GM12891 (cell line): ENCODE measurements at regions not wholly inside any gene's neighbourhood (a gene's known extent, or its start where the extent isn't known, plus 50 kb on each side); places are given as distances from the start of the nearest gene placed in this dataset.

Experiments used
- DNase-seq: peaks from one replicate; pipeline ENCODE4 v3.0.0; 2011; ENCODE audit warnings: low spot score; ENCODE audit not compliant: insufficient read length
- FAIRE-seq: peaks from 2 replicates; lab custom pipeline; 2011; peaks lifted over from hg19 to GRCh38; lab: Jason Lieb, UNC
- PAX5 ChIP-seq: IDR thresholded peaks from 2 replicates; pipeline ENCODE4 v1.6.1; 2011; ENCODE audit warnings: low read length, moderate library complexity, mild to moderate bottlenecking; ENCODE audit not compliant: insufficient read depth, severe bottlenecking
- POLR2A ChIP-seq: IDR thresholded peaks from 2 replicates; pipeline ENCODE4 v1.6.1; 2011; ENCODE audit warnings: low read depth, low read length, control low read depth
- POLR2AphosphoS5 ChIP-seq: IDR thresholded peaks from 2 replicates; pipeline ENCODE4 v1.6.1; 2011; ENCODE audit warnings: low read depth, low read length, control low read depth
- POU2F2 ChIP-seq: IDR thresholded peaks from 2 replicates; pipeline ENCODE4 v1.6.1; 2011; ENCODE audit warnings: low read depth, mild to moderate bottlenecking, control low read depth, low read length, moderate library complexity
- SPI1 ChIP-seq: IDR thresholded peaks from 2 replicates; pipeline ENCODE4 v1.6.1; 2011; ENCODE audit warnings: low read depth, low read length, control low read depth
- TAF1 ChIP-seq: IDR thresholded peaks from 2 replicates; pipeline ENCODE4 v1.6.1; 2011; ENCODE audit warnings: low read depth, low read length, control low read depth

GRCh38 chr5:167507463-167508233, 783.8 kb upstream of the WWC1 start:
- DNase-seq (no peak), FAIRE-seq (no peak)
- TF ChIP-seq POLR2AphosphoS5 (no peak), POU2F2 (no peak), POLR2A (no peak), SPI1 (no peak), TAF1 (no peak), PAX5 (no peak)

GRCh38 chr5:167509076-167509475, 782.4 kb upstream of the WWC1 start:
- no peak for FAIRE-seq
- TF ChIP-seq POLR2A (no peak), POU2F2 (no peak), POLR2AphosphoS5 (no peak), TAF1 (no peak), PAX5 (no peak), SPI1 (no peak)
- DNase-seq: no peak

GRCh38 chr5:167511276-167511675, 780.2 kb upstream of the WWC1 start:
- DNase-seq (no peak), FAIRE-seq (no peak)
- TF ChIP-seq POLR2AphosphoS5: no peak
- TF ChIP-seq PAX5: no peak
- TF ChIP-seq POU2F2: no peak
- no peak for TF ChIP-seq TAF1
- no peak for TF ChIP-seq POLR2A
- TF ChIP-seq SPI1: no peak

GRCh38 chr5:167512111-167512510, 779.3 kb upstream of the WWC1 start:
- no peak for FAIRE-seq
- no peak for TF ChIP-seq PAX5
- no peak for TF ChIP-seq POLR2AphosphoS5
- TF ChIP-seq POLR2A: no peak
- no peak for TF ChIP-seq POU2F2
- TF ChIP-seq TAF1: no peak
- no peak for TF ChIP-seq SPI1
- no peak for DNase-seq

GRCh38 chr5:167513381-167513780, 778.1 kb upstream of the WWC1 start:
- DNase-seq (no peak), FAIRE-seq (no peak)
- no peak for TF ChIP-seq TAF1
- TF ChIP-seq SPI1: no peak
- no peak for TF ChIP-seq POLR2AphosphoS5
- TF ChIP-seq POU2F2: no peak
- no peak for TF ChIP-seq POLR2A
- no peak for TF ChIP-seq PAX5

- FAIRE-seq (no peak), DNase-seq (no peak)
- TF ChIP-seq POLR2AphosphoS5 (no peak), SPI1 (no peak), PAX5 (no peak), TAF1 (no peak), POLR2A (no peak), POU2F2 (no peak)
Observed at GRCh38 chr5:167514461-167514860, 777.0 kb upstream of the WWC1 start.

GRCh38 chr5:167525004-167525403, 766.4 kb upstream of the WWC1 start:
- TF ChIP-seq POLR2A (no peak), SPI1 (no peak), POLR2AphosphoS5 (no peak), POU2F2 (no peak), PAX5 (no peak), TAF1 (no peak)
- FAIRE-seq (no peak), DNase-seq (no peak)

GRCh38 chr5:167528651-167529050, 762.8 kb upstream of the WWC1 start:
- FAIRE-seq (no peak), DNase-seq (no peak)
- TF ChIP-seq POLR2A (no peak), PAX5 (no peak), POLR2AphosphoS5 (no peak), TAF1 (no peak), POU2F2 (no peak), SPI1 (no peak)

- DNase-seq: no peak
- FAIRE-seq: no peak
- TF ChIP-seq POLR2AphosphoS5 (no peak), SPI1 (no peak), POLR2A (no peak), POU2F2 (no peak), TAF1 (no peak), PAX5 (no peak)
Observed at GRCh38 chr5:167530548-167530947, 760.9 kb upstream of the WWC1 start.
